ENCODE measurements at regions not wholly inside any gene's neighbourhood (a gene's known extent, or its start where the extent isn't known, plus 50 kb on each side); places are given as distances from the start of the nearest gene placed in this dataset.

DNA sequence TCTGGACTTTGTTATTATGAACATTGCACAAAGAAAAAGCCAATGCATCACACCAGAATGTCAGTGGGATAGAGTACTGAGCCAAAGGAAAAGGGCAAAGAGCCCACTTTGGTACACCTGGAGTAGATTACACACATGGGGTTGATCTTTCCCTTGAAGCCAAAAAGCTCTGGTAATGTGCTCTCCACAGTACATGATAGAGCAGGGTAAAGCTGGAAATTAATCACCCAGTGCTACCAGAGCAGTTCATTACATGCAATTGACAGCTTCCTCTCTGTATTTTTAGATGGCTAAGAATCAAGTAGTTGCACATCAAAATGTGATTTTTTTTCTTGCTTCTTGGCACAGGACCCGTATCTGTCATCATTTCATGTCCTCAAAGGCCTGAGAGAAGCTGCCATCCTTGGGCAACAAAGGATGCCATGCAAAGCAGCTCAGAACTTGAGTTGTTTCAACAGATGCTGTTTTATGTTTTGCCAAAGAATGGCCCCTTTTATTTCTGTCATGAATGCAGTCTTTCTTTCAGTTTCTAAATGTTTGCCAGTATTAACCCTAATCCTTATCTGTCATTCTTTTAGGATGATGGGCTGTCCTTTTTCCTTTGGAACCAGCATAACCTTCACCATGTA lies 88.1 kb downstream of the HDGFL1 start:
- TF ChIP-seq, protein P1, sequence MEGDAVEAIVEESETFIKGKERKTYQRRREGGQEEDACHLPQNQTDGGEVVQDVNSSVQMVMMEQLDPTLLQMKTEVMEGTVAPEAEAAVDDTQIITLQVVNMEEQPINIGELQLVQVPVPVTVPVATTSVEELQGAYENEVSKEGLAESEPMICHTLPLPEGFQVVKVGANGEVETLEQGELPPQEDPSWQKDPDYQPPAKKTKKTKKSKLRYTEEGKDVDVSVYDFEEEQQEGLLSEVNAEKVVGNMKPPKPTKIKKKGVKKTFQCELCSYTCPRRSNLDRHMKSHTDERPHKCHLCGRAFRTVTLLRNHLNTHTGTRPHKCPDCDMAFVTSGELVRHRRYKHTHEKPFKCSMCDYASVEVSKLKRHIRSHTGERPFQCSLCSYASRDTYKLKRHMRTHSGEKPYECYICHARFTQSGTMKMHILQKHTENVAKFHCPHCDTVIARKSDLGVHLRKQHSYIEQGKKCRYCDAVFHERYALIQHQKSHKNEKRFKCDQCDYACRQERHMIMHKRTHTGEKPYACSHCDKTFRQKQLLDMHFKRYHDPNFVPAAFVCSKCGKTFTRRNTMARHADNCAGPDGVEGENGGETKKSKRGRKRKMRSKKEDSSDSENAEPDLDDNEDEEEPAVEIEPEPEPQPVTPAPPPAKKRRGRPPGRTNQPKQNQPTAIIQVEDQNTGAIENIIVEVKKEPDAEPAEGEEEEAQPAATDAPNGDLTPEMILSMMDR (IDR thresholded peaks at IDR 0.05; ENCODE audit: poor library complexity), result no peak
- TF ChIP-seq EZH2phosphoT487 (IDR thresholded peaks at IDR 0.05; ENCODE audit: low read depth, severe bottlenecking, unreplicated experiment) (no peak), EZH2 (IDR thresholded peaks at IDR 0.05; ENCODE audit: borderline replicate concordance) (no peak)
- no peak overlapping the region for H2AFZ ChIP-seq
- H3K4me2 ChIP-seq, result peak overlapping the region; percentile 32
- H3K9me3 ChIP-seq (ENCODE audit: low read depth), result no peaks in the 10 kb centered on the region
- no peak overlapping the region for H3K4me3 ChIP-seq
- no peaks in the 10 kb centered on the region for H4K20me1 ChIP-seq (ENCODE audit: insufficient read depth, poor library complexity, severe bottlenecking)
- peaks cover 42% of the 10 kb centered on the region for H3K4me1 ChIP-seq (ENCODE audit: insufficient read depth)
- H3K27me3 ChIP-seq, result no peaks in the 10 kb centered on the region
- H3K27ac ChIP-seq, result peak overlapping the region; percentile 75
- H3K9me2 ChIP-seq (replicated peaks; ENCODE audit: insufficient read depth), result no peaks in the 10 kb centered on the region
- H3K36me3 ChIP-seq (replicated peaks; ENCODE audit: insufficient read depth, low read depth), result no peaks in the 10 kb centered on the region
- no peak for DNase-seq (ENCODE audit: low spot score)
- 79% methylated on average over 1 of the region's 1 CpG for WGBS (ENCODE audit: low lambda C conversion rate, missing lambda C conversion rate)
- H3K79me2 ChIP-seq, result no peaks in the 10 kb centered on the region

- Histone ChIP-seq H3K4me3 (no peak overlapping the region), H3K27me3 (no peaks in the 10 kb centered on the region), H3K4me2 (peak overlapping the region; percentile 32), H3K9me2 (replicated peaks; ENCODE audit: insufficient read depth) (no peaks in the 10 kb centered on the region), H3K79me2 (no peaks in the 10 kb centered on the region), H4K20me1 (ENCODE audit: insufficient read depth, poor library complexity, severe bottlenecking) (no peaks in the 10 kb centered on the region), H3K27ac (peak overlapping the region; percentile 75), H2AFZ (no peak overlapping the region), H3K4me1 (ENCODE audit: insufficient read depth) (peaks cover 42% of the 10 kb centered on the region), H3K36me3 (replicated peaks; ENCODE audit: insufficient read depth, low read depth) (no peaks in the 10 kb centered on the region), H3K9me3 (ENCODE audit: low read depth) (no peaks in the 10 kb centered on the region)
- DNase-seq (ENCODE audit: low spot score), result no peak
- WGBS (ENCODE audit: low lambda C conversion rate, missing lambda C conversion rate), result 75% methylated on average over 2 of the region's 2 CpGs
- TF ChIP-seq, protein P1 (IDR thresholded peaks at IDR 0.05; ENCODE audit: poor library complexity), result no peak
- no peak for TF ChIP-seq EZH2phosphoT487 (IDR thresholded peaks at IDR 0.05; ENCODE audit: low read depth, severe bottlenecking, unreplicated experiment)
- no peak for TF ChIP-seq EZH2 (IDR thresholded peaks at IDR 0.05; ENCODE audit: borderline replicate concordance)
These were observed 88.8 kb downstream of the HDGFL1 start for GRCh38 chr6:22658183-22658582.

- Histone ChIP-seq H3K79me2 (no peaks in the 10 kb centered on the region), H3K9me2 (replicated peaks; ENCODE audit: insufficient read depth) (no peaks in the 10 kb centered on the region), H2AFZ (no peak overlapping the region), H4K20me1 (ENCODE audit: insufficient read depth, poor library complexity, severe bottlenecking) (no peaks in the 10 kb centered on the region), H3K27me3 (no peaks in the 10 kb centered on the region), H3K4me3 (no peak overlapping the region), H3K27ac (peak overlapping the region; percentile 75), H3K4me2 (no peak overlapping the region), H3K9me3 (ENCODE audit: low read depth) (no peaks in the 10 kb centered on the region), H3K36me3 (replicated peaks; ENCODE audit: insufficient read depth, low read depth) (no peaks in the 10 kb centered on the region), H3K4me1 (ENCODE audit: insufficient read depth) (peaks cover 42% of the 10 kb centered on the region)
- 63% methylated on average over 1 of the region's 1 CpG for WGBS (ENCODE audit: low lambda C conversion rate, missing lambda C conversion rate)
- no peak for DNase-seq (ENCODE audit: low spot score)
- no peak for TF ChIP-seq EZH2phosphoT487 (IDR thresholded peaks at IDR 0.05; ENCODE audit: low read depth, severe bottlenecking, unreplicated experiment)
- TF ChIP-seq, protein P1 (IDR thresholded peaks at IDR 0.05; ENCODE audit: poor library complexity), result no peak
- TF ChIP-seq EZH2 (IDR thresholded peaks at IDR 0.05; ENCODE audit: borderline replicate concordance), result no peak
These were observed 89.6 kb downstream of the HDGFL1 start for GRCh38 chr6:22658934-22659333.
